Bone marrow (tissue), 2 donors: ENCODE measurements at regions not wholly inside any gene's neighbourhood (a gene's known extent, or its start where the extent isn't known, plus 50 kb on each side); places are given as distances from the start of the nearest gene placed in this dataset.
"Not testable (repeated sequence)": the region's sequence is repeated elsewhere in the genome, so short reads cannot be mapped to it uniquely, and the experiment has no call there.

Source experiments
- DNase-seq, 2 donors: peaks; one replicate each; lab custom pipeline; 2025; lab: John Stamatoyannopoulos, UW

GRCh38 chr2:16727256-16727655 is 61.6 kb upstream of the CYRIA start:
- DNase-seq = no peak

DNA sequence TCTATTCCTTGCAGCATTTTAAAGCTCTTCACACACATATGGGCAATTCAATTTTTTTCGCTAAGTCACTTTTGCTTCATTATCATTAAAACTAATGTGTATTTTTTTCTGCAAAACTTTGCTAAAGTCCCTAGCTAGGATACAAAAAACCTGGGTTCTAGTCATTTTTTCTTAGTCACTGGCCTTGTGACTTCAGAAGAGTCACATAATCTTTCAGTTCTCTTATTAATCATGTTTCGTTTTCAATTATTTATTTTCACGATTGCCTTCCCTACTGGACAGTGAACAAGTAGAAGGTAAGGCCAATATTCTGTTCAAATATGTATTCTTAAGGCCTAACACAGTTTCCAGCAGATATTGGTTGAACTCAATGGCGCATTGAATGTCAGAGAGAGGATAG is 60.9 kb upstream of the CYRIA start:
- no peak for DNase-seq

- no peak for DNase-seq
These were observed 60.5 kb upstream of the CYRIA start for GRCh38 chr2:16726147-16726546.

GRCh38 chr2:16725549-16725948 is 59.9 kb upstream of the CYRIA start:
- no peak for DNase-seq

DNA sequence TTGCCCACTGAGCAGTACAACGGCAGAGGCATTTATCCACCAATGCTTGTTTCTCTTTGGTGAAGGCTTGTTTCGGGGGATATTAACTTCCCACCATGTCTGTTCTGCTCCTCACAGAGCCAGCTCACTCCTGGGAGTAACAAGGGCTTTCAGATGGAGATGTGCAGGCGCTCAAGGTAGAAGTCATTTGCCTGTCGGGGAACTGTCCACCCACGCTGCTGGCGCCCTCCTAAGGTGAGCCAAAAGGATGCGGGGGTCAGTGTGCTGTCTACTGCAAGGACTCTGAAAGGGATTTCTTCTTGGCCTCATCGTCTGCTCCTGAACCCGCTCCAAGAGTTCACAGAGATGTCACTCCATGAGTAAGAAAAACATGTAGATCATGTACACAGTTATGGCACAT is 57.0 kb upstream of the CYRIA start:
- DNase-seq = no peak

DNA sequence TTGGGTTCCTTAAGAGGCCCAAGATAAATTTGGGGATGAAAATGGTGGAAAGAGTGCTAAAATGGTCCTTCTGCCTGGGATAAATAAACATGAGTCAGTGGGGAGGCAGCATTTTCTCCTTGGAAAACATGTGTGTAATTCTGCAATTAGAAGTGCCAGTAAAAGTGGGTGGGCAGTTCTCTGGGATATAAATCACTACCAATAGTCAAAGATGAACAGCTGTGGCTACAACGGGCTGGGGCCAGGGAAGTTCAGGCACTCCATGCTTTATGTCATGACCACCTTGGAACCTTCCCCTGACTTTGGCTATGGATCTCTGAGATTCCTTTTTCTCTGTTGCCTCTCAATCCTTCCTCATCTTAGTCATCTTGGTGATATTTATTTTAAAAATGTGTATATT is 56.5 kb upstream of the CYRIA start:
- no peak for DNase-seq

- DNase-seq = not testable (repeated sequence)
These were observed 55.9 kb upstream of the CYRIA start for GRCh38 chr2:16721529-16721928.

- not testable (repeated sequence) for DNase-seq
These were observed 55.1 kb upstream of the CYRIA start for GRCh38 chr2:16720737-16721136.

GRCh38 chr2:16719485-16719808 is 53.8 kb upstream of the CYRIA start:
- DNase-seq = no peak

DNA sequence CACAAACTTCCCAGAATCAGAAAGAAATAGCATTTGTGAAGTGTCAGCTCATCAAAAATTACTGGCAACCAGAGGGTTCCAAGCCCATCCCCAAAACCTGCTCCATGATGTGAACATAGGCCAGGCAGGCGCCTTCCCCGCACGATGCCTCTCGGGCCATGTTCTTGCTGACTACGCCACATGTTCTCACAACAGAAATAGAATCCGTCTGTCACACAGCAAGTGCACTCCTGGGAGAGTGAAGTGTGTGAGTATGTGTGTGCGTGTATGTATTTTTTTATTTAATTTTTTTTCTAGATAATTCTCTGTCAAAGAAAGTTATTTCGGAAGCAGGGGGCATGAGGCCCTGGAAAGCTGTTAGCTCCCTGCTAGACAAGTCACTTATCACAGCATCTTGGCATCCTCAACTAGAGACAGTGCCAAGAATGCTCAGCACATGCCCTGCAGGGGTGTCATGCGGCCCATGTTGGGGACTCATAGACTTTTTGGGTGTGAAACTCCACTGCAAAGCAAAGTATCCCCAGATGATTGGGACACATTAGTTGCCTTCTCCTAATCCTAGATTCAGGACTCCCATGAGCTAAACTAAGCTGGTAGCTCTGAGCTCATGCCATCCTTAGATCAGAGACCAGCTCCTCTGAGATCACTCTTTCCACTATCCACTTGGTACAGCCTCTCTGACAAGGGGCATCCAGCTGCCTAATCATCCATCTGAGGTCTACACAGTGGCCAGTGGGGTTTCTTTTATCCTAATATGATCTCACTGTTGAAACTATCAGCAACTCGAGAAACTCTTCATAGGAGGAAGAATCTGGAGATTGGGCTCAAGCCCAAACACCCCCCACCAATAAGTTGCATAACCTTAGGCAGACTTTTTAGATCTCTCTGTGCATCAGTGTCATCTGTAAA is 53.2 kb upstream of the CYRIA start:
- DNase-seq = no peak

GRCh38 chr2:16717477-16717876 is 51.8 kb upstream of the CYRIA start:
- no peak for DNase-seq

DNA sequence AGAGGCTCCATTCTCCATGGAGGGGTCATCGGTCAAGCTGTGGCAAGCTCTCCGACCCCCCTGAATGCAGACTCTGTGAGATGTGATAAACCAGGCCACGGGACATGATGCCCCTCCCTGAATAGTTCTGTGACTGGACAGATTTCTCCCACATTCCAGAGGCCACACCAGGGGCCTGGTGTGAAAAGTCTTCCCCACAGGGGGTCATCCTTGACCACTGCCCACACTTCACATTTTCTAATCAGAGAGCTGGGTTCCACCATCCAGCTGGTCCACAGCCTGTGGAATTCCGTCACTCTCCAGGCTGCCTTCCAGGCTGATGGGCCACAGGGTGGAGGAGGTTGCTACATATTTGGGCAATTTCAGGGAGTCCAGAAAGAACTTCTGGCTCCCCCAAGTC is 51.3 kb upstream of the CYRIA start:
- no peak for DNase-seq

- DNase-seq = no peak
These were observed 50.4 kb upstream of the CYRIA start for GRCh38 chr2:16716024-16716423.
